Ishikawa (cell line): ENCODE measurements at regions not wholly inside any gene's neighbourhood (a gene's known extent, or its start where the extent isn't known, plus 50 kb on each side); places are given as distances from the start of the nearest gene placed in this dataset.

ENCODE experiments used
- CEBPB ChIP-seq: IDR thresholded peaks from 2 replicates; pipeline ENCODE4 v1.6.1; 2012
- CREB1 ChIP-seq: IDR thresholded peaks from 2 replicates; pipeline ENCODE4 v1.6.1; 2012; ENCODE audit warnings: low read depth
- EGR1 ChIP-seq: IDR thresholded peaks from 2 replicates; pipeline ENCODE4 v1.6.1; 2012
- EP300 ChIP-seq: IDR thresholded peaks from 2 replicates; pipeline ENCODE4 v1.6.1; 2012; ENCODE audit warnings: borderline replicate concordance
- FOXM1 ChIP-seq: IDR thresholded peaks from 2 replicates; pipeline ENCODE4 v1.6.1; 2012; ENCODE audit warnings: low read depth, borderline replicate concordance
- MAX ChIP-seq: IDR thresholded peaks from 2 replicates; pipeline ENCODE4 v1.6.1; 2012
- NFIC ChIP-seq: IDR thresholded peaks from 2 replicates; pipeline ENCODE4 v1.6.1; 2012
- RAD21 ChIP-seq: IDR thresholded peaks from 2 replicates; pipeline ENCODE4 v1.6.1; 2012; ENCODE audit warnings: low read depth
- REST ChIP-seq: IDR thresholded peaks from 2 replicates; pipeline ENCODE4 v1.6.1; 2012; ENCODE audit warnings: low read depth, mild to moderate bottlenecking
- TAF1 ChIP-seq: IDR thresholded peaks from 2 replicates; pipeline ENCODE4 v1.6.1; 2012; ENCODE audit warnings: low read depth, mild to moderate bottlenecking
- TCF12 ChIP-seq: IDR thresholded peaks from 2 replicates; pipeline ENCODE4 v1.6.1; 2012; ENCODE audit warnings: low read depth
- TEAD4 ChIP-seq: IDR thresholded peaks from 2 replicates; pipeline ENCODE4 v1.6.1; 2012
- USF1 ChIP-seq: IDR thresholded peaks from 2 replicates; pipeline ENCODE4 v1.6.1; 2012
- YY1 ChIP-seq: IDR thresholded peaks from 2 replicates; pipeline ENCODE4 v1.6.1; 2012; ENCODE audit warnings: low read depth
- ZBTB7A ChIP-seq: IDR thresholded peaks from 2 replicates; pipeline ENCODE4 v1.6.1; 2012; ENCODE audit warnings: low read depth

GRCh38 chr10:121379013-121379412 is 219.2 kb downstream of the FGFR2 start:
- no peak for TF ChIP-seq REST
- no peak for TF ChIP-seq ZBTB7A
- TF ChIP-seq EP300, result no peak

- TF ChIP-seq ZBTB7A (no peak), REST (no peak), TCF12 (no peak), USF1 (no peak), NFIC (no peak), RAD21 (no peak), CEBPB (no peak), EGR1 (no peak), EP300 (no peak), TEAD4 (no peak), FOXM1 (no peak), TAF1 (no peak), MAX (no peak), CREB1 (no peak), YY1 (no peak)
These were observed 218.0 kb downstream of the FGFR2 start for GRCh38 chr10:121380211-121380610.

GRCh38 chr10:121385136-121385535 is 213.1 kb downstream of the FGFR2 start:
- TF ChIP-seq NFIC, result no peak
- no peak for TF ChIP-seq REST
- TF ChIP-seq ZBTB7A, result no peak
- no peak for TF ChIP-seq EGR1
- TF ChIP-seq TEAD4, result no peak
- no peak for TF ChIP-seq FOXM1
- TF ChIP-seq TCF12, result no peak
- no peak for TF ChIP-seq CEBPB
- TF ChIP-seq USF1, result no peak
- no peak for TF ChIP-seq MAX
- TF ChIP-seq RAD21, result no peak
- TF ChIP-seq EP300, result no peak
- no peak for TF ChIP-seq YY1

GRCh38 chr10:121392657-121393056 is 205.6 kb downstream of the FGFR2 start:
- TF ChIP-seq REST, result no peak
- TF ChIP-seq RAD21, result no peak; the same call in 1 of the 2 replicates
- TF ChIP-seq CREB1, result no peak
